HG03103 (cell line): ENCODE measurements at regions not wholly inside any gene's neighbourhood (a gene's known extent, or its start where the extent isn't known, plus 50 kb on each side); places are given as distances from the start of the nearest gene placed in this dataset.
"Not testable (repeated sequence)": the region's sequence is repeated elsewhere in the genome, so short reads cannot be mapped to it uniquely, and the experiment has no call there.

Experiments
- ATAC-seq: cut with Tn5 transposase; IDR thresholded peaks from one replicate; pipeline ENCODE4 v1.9.1; 2021; ENCODE audit warnings: low read depth; ENCODE audit not compliant: unreplicated experiment

DNA sequence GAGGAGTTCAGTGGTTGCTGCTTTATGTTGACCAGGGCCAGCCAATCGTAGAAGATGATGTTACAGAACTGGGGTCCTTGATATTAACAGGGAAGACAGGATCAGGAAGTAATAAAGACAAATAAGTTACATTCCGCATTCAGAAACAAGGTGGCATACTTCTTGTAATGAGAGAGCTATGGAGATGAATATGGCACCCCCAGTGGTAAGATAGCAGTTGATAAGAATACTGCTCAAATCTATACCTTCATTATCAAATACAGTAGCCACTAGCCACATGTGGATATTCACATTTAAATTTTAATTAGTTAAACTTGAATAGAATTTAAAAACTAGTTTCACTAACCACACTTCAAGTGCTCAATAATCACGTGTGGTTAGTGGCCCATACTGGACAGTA, 290.4 kb upstream of the RBMS1 start:
- ATAC-seq: no peak

DNA sequence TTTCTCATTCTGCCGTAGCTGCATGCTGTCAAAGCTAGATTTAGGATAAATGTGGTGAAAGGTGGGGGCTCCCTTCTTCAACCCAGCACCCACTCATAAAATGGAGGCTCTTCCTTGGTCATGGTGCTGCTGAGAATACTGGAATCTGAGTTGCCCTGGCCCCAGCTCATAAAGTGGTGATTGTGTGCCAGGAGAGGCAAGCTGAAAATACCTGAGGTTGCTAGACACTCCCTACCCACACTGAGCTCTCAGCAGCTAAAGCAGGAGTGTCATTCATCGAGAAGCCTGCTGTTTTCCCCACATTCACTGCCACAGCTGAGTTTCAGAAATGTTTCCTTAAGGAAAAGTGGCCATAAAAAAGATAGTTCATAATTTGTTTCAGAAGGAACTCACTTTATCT, 297.1 kb upstream of the RBMS1 start:
- no peak for ATAC-seq

DNA sequence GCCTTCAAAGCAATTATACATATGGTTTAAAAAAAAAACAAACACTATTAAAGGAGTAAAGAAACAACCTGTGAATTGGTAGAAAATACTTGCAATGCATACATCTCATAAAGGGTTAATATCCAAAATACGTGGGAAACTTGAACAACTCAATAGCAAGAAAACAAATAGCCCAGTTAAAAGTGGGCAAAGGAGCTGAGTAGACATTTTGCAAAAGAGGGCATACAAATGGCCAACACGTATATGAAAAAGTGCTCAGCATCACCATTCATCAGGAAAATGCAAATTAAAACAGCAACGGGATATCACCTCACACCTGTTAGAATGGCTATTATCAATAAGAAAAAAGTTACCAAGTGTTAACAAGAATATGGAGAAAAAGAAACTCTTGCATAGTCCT, 298.3 kb upstream of the RBMS1 start:
- ATAC-seq: no peak

DNA sequence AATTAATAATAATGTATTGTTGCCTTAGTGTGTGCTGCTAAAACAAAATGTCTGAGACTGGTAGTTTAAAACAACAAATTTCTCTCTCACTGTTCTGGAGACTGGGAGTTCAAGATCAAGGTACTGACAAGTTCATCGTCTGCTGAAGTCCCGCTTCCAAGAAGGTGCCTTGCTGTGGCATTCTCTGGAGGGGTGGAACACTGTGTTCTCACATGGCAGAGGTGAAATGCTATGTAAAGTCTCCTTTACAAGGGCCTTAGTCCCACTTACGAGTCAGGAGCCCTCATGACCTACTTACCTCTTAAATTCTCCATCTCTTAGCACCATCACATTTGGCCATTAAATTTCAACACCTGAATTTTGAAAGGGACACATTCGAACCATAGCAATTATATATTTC, 299.2 kb upstream of the RBMS1 start:
- no peak for ATAC-seq

DNA sequence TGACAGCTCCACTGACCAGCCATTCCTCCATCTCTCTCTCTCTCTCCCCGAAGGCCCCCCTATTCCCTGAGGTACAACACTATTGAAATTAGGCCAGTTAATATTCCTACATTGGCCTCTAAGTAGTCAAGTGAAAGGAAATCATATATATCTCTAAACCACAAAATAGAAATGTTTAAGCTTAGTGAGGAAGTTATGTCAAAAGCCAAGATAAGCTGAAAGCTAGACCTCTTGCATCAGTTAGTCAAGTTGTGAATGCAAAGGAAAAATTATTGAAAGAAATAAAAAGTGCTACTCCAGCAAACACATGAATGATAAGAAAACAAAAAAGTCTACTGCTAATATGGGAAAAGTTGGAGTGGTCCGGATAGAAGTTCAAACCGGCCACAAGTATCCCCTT, 301.3 kb upstream of the RBMS1 start:
- ATAC-seq: no peak

DNA sequence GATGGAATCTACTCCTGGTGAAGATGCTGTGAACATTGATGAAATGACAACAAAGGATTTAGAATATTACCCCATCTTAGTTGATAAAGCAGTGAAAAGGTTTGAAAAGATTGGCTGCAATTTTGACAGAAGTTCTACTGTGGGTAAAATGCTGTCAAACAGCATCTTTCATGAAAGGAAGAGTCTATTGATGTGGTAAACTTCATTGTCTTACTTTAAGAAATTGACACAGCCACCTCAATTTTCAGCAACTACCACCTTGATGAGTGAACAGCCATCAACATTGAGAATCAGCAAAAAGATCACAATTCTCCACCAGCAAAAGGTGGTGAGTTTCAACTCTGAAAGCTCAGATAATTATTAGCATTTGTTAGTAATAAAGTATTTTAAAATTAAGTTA, 310.3 kb upstream of the RBMS1 start:
- no peak for ATAC-seq

DNA sequence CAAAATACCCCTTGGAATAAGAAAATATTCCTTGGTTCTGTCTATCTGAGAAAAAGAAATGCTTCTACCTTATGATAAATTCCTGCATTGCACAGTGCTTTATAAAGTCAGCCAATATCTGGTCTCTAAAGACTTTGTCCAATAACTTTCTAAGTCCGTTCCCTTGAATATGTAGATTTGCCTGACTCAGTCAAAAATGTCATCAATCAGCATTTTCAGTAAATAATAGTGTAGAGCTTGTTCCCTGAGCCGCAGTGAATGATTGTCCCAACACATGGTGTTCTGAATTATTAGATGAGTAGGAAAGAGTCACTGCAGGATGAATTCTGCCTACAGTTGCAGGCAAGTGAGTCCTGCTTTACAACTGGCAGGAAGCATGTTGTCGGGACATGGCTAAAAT, 316.8 kb upstream of the RBMS1 start:
- ATAC-seq: no peak

DNA sequence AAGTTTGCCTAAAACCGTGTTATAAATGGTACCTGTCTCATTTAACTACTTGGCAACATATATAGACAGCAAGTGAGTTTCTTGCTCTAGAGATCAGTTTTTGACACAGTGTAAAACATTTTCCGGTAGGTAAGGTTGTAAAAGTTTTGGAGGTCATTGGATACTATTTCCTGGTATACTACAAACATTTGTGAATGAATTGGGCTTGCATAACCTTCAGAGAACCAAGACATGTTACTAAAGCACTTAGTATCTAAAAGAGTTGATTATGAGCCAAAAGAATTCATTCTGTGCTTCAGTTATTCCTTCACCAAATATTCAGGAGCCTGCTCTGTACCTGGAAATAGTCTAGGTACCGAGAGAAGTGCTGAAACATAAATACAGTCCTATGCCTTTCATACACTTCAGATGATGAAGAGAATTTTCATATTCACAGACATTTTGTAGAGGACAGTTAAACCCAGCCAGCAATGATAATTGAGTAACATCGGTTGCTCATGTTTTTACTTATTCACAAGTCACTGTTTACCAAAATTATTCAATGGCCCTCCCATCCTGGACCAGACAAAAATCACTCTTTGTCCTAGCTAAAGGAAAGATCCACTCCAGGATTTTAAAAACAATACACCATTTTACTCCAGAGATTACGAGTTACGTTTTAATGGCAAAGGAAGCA, 319.4 kb upstream of the RBMS1 start:
- no peak for ATAC-seq

DNA sequence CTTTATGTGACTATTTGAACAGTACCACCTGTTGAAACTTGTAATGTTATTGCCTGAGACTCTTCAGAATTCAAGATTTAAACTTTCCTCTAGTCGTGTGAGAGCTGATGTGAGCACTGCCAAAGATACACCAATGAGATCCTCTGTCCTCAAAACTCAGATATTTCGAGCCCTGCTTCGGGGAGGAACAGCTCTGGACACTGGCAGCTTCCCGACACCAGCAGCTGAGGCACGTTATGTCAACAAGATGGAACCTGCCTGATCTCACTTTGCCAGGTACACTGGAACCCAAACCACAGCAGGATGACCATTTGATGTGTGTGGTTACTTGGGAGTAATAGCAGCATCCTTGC, 319.9 kb upstream of the RBMS1 start:
- no peak for ATAC-seq

DNA sequence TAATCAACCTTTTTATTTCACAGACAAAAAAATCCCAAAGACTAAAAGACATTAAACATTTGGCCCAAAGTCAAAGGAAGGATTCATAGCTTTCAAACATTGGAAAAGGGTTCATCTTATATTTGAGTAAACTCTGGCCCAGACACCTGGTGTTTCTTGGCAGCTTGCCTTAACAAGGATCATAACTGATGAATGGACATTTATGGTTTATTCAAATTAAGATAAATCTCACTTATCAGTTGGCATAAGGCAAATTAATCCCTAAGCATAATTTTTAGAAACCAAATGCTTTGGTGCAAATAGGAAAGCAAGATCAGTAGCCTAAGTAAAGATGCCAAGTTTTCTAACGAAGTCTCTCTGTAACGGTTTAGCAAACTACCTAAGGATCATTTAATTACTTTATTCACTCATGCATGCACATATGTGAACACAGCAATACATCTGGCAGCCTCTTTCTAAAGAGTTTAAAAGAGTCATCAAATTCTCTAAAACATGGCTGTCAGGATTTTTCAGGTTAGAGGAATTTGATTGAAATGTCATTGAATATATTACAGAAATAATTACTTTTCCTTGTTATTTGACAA, 323.4 kb upstream of the RBMS1 start:
- ATAC-seq: no peak

DNA sequence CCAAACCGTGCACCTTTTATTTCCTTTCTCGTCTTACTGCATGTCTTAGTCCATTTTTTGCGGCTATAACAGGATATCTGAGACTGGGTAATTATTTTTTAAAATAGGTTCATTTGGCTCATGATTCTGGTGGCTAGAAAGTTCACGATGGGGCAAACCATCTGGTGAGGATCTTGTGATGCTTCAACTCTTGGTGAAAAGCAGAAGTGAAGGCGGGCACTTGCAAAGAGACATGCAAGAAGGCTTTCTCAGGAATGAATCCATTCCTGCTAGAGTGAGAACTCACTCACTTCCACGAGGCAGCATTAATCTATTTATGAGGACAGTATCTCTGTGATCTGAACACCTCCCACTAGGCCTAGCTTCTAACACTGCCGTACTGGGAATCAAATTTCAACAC, 327.1 kb upstream of the RBMS1 start:
- ATAC-seq: no peak

DNA sequence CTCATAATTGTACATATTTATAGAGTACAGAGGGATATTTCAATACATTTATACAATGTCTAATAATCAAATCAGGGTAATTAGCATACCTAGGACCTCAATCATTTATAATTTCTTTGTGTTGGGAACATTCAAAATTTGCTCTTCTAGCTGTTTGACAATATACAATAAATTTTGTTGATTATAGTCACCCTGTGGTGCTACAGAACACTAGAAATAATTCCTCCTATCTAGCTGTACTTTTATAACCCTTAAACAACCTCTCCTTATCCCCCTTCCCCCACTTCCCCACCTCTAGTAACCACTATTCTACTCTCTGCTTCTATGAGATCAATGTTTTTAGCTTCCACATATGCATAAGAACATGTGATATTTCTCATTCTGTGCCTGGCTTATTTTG, 328.4 kb upstream of the RBMS1 start:
- ATAC-seq: no peak

DNA sequence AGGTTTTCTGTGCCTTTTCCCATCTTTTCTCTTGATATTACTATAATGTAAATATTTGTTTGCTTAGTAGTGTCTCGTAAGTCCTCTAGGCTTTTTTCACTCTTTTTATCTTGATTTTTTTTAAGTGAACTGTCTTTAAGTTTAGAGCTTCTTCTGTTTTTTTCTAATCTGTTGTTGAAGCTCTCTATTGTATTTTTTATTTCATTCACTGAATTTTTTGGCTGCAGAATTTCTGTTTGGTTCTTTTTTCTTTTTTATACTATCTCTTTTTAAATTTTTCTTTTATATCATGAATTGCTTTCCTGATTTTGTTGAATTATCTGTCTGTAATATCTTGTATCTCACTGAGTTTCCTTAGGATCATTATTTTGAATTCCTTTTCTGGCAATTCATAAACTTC, 331.8 kb upstream of the RBMS1 start:
- ATAC-seq: no peak

DNA sequence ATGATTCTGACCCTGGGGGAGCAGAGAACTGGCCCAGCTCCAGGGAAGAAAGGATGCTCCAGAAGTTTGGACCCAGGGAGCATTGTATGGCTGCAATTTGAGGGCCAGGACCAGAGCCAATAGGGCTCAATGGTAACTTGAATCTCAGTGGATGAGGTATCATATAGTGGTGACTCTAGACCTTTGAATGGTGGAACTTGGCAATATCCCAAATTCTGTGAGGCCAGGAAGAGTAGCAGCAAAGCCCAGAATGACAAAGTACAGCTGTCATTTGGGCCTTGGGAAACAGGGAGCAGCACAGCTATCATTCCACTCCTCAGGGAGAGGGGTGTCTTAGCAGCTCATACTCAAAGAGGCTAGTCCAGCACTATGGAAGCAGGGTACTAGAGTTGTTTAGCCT, 332.9 kb upstream of the RBMS1 start:
- no peak for ATAC-seq

DNA sequence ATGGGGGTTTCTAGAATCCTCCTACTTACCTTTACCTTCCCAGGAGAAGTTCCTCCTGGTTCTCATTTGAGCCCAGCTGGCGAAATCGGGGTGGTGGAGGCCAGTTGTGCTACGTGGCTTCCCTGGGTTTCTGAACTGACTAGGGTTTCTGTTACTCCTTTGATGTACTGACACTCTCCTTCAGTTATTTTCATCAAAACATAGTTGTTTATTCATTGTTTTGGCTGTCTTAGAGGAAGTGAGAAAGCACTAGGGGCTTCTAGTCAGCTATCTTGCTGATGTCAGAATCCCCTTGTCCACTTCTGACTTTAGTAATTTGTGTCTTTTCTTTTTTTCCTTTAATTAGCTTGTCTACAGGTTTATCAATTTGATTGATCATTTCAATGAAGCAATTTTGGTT, 332.2 kb upstream of the TANK start:
- ATAC-seq: no peak

DNA sequence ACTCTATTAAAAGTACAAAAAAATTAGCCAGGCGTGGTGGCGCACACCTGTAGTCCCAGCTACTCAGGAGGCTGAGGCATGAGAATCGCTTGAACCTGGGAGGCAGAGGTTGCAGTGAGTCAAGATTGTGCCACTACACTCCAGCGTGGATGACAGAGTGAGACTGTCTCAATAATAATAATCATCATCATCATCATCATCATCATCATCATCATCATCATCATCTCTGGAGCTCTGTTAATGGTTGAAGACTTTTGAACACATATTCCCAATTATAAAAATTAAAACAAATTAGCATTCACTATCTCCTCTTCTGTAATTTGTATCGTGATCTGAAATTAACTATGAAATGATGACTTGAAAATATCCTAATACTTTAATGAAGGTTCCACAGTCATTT, 327.8 kb upstream of the TANK start:
- not testable (repeated sequence) for ATAC-seq

DNA sequence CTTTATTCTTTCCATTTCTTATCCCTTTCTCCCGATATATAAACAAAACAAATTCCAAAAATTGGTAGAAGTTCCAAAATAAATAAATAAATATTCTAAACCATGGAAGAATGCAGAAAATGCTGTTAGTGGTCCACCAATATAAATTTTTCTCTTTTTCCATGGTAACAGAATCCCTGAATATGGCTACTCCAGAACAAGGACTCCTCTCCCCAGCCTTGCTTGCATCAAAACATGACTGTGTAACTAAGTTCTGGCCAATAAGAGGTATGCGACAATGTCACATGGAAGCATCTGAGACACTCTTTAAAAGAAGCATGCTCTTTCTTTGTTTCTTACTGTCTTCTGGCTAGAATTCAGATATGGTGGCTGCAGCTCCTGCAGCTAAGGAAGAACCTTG, 325.1 kb upstream of the TANK start:
- ATAC-seq: no peak

DNA sequence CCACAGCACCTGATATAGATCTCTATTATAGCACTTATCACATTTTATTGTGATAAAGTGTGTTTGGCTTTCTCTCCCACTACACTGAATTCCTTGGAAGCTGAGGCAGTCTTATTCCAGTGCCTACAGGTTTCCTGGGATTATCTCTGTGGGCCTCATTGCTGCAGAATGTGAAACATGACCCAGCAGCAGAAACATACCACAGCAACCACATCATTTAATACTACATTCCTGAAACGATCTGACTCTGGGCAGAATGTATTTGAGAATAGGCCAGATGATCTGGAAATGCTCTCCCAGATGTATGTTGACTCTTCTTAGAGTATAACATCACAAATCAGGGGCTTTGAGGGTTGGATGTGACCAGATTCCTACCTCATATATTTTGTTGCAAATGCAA, 323.5 kb upstream of the TANK start:
- ATAC-seq: no peak

DNA sequence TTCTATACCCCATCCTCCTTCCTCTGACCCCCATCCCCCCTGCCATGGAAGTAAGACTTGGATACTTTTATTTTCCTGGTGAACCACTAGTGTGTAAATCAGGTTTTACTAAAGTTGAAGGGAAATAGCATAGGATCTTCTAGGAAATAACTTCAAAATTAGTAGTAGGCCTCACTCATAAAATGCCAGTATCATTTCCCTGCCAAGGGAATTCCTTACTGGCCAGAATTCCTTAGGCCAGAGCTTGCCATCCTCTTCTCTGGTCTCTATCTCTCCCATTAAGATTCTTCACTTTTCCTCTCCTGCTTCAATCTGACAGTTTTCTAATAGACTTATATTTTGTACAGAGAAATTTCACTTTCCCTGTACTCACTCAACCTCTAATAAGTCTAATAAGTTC, 322.8 kb upstream of the TANK start:
- no peak for ATAC-seq

DNA sequence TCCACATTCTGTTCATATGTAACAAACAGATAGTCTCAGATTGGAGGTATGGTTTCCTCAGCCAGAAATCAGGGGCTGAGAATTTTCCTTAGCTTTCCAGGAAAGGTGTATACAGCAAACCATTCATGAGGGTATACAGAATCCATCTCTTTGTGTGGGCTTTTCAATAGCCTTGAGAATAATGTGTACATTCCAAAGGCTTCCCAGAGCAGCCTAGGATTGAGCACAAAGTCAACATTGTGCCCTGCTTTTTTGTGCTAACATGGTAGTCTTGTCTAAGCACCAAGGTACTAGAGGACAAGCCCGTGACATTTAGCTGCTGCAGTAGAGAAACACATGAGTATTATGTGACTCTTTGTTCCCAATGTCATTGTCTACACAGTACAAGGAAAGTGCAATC, 322.1 kb upstream of the TANK start:
- ATAC-seq: no peak

DNA sequence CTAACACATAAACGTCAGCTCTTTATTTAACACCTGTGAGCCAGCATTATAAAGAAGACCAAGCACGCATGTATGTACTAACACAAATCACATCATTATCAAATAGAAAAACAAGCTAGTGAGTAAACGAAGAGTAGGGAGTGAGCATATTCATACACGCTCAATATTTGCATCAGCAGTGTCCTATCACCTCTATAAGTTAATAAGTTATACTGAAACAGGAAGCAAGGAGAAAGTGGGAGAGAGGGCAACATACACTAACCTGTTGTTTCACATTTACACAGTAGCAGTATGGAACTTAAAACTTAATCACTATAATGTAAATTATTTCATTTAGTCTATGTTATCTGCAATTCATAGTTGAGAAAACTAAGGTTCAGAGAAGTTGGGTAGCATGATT, 321.5 kb upstream of the TANK start:
- no peak for ATAC-seq

DNA sequence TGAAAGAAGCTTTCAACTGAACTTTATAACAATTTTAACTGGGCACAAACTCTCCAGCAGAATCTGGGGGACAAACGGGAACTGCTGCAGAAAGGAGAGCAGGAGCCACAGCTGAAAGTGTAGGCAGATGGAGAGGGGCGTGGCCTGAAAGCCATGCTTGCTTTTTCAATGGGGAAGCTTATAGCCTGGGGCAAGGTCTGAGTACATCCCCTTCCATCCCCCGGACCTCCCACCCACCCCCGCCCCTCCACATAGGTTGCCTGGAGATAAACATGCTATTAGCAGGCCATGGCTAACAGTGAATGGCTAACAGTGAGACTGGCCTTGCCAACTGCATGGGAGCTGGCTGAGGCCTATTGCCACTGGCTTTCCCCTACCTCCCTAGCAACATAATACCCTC, 317.9 kb upstream of the TANK start:
- ATAC-seq: no peak

DNA sequence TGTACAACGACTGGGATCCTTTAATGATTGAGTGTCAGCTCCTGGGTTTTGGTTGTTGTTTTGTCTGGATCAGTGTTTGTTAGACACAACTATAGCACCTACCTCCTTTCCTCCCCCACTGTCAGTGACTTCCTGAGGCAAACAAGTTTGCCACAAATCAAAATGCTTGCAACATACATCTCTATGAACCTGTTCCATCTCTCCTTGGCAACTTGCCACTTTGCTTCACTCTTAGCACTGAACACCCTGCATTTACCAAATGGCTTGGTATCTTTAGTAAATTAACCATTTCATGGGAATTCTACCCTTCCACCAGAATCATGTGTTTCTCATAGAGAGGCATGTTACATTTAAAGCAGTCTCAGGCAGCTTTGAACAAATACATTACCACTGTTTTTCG, 301.1 kb upstream of the TANK start:
- no peak for ATAC-seq
